ENCODE measurements at regions not wholly inside any gene's neighbourhood (a gene's known extent, or its start where the extent isn't known, plus 50 kb on each side); places are given as distances from the start of the nearest gene placed in this dataset.

GRCh38 chr13:67645874-67646467 is 415.8 kb upstream of the PCDH9 start:
- TF ChIP-seq CTCF (IDR thresholded peaks at IDR 0.05), result no peak
- TF ChIP-seq POLR2A (IDR thresholded peaks at IDR 0.05), result no peak

Measured in heart left ventricle (tissue), 13 donors.